OCI-LY1 (cell line): ENCODE measurements at regions not wholly inside any gene's neighbourhood (a gene's known extent, or its start where the extent isn't known, plus 50 kb on each side); places are given as distances from the start of the nearest gene placed in this dataset.

ENCODE experiments used
- H2AFZ ChIP-seq: fragments of 200-600 bp; sonication (generic), shearing (Covaris generic); 2 replicates; pipeline ENCODE4 v1.6.0; 2014; ENCODE audit warnings: antibody characterized with exemption, mild to moderate bottlenecking, low read length
- H3F3A ChIP-seq: fragments of 200-600 bp; sonication (generic), shearing (Covaris generic); 2 replicates; pipeline ENCODE4 v1.6.0; 2014; ENCODE audit warnings: mild to moderate bottlenecking, antibody characterized with exemption, low read length, moderate library complexity; ENCODE audit not compliant: insufficient read depth
- H3K27ac ChIP-seq: fragments of 200-600 bp; sonication (generic); 2 replicates; pipeline ENCODE4 v1.5.1; 2014; ENCODE audit warnings: low read length, mixed run types, mild to moderate bottlenecking, low read depth; ENCODE audit not compliant: poor library complexity, severe bottlenecking
- H3K27me3 ChIP-seq: fragments of 200-600 bp; sonication (generic); 2 replicates; pipeline ENCODE4 v1.6.0; 2014; ENCODE audit warnings: antibody characterized with exemption, mild to moderate bottlenecking, low read length, moderate library complexity; ENCODE audit not compliant: insufficient read depth
- H3K36me3 ChIP-seq: fragments of 200-600 bp; sonication (generic); 2 replicates; pipeline ENCODE4 v1.6.1; 2014; ENCODE audit warnings: mild to moderate bottlenecking, antibody characterized with exemption, low read length, moderate library complexity, mixed read lengths; ENCODE audit not compliant: insufficient read depth
- H3K4me1 ChIP-seq: fragments of 200-600 bp; sonication (generic); 2 replicates; pipeline ENCODE4 v1.5.1; 2014; ENCODE audit warnings: mild to moderate bottlenecking, low read length, moderate library complexity; ENCODE audit not compliant: insufficient read depth, severe bottlenecking
- H3K4me2 ChIP-seq: fragments of 200-600 bp; sonication (generic), shearing (Covaris generic); 2 replicates; pipeline ENCODE4 v1.6.1; 2014; ENCODE audit warnings: low read length
- H3K4me3 ChIP-seq: fragments of 200-600 bp; sonication (generic); 2 replicates; pipeline ENCODE4 v1.5.1; 2014; ENCODE audit warnings: low read length, low read depth, mild to moderate bottlenecking, mixed read lengths; ENCODE audit not compliant: poor library complexity, severe bottlenecking
- H3K79me2 ChIP-seq: fragments of 200-600 bp; shearing (Covaris generic); 2 replicates; pipeline ENCODE4 v1.6.1; 2016; ENCODE audit warnings: mixed run types, low read length, mixed read lengths; ENCODE audit not compliant: insufficient read depth
- H3K9ac ChIP-seq: fragments of 200-600 bp; sonication (generic), shearing (Covaris generic); 2 replicates; pipeline ENCODE4 v1.6.1; 2014; ENCODE audit warnings: mild to moderate bottlenecking, low read length, mixed read lengths
- H3K9me2 ChIP-seq: fragments of 200-600 bp; sonication (generic), shearing (Covaris generic); 2 replicates; pipeline ENCODE4 v1.6.1; 2014; ENCODE audit warnings: low read depth, mild to moderate bottlenecking, low read length, mixed read lengths
- H3K9me3 ChIP-seq: fragments of 200-600 bp; shearing (Covaris generic); 2 replicates; pipeline ENCODE4 v1.6.1; 2014; ENCODE audit warnings: low read length, mixed read lengths
- H4K20me1 ChIP-seq: fragments of 200-600 bp; sonication (generic), shearing (Covaris generic); 2 replicates; pipeline ENCODE4 v1.6.0; 2016; ENCODE audit warnings: mild to moderate bottlenecking, low read length; ENCODE audit not compliant: insufficient read depth
- CTCF ChIP-seq: fragments of 200-600 bp; sonication (generic), shearing (Covaris generic); IDR thresholded peaks from 2 replicates; pipeline ENCODE4 v1.5.1; 2017; ENCODE audit warnings: mild to moderate bottlenecking, antibody characterized with exemption, low read length, moderate library complexity, mixed read lengths
- EZH2 ChIP-seq: fragments of 200-600 bp; sonication (generic), shearing (Covaris generic); IDR thresholded peaks from 2 replicates; pipeline ENCODE4 v1.8.0; 2017; ENCODE audit warnings: borderline replicate concordance, mixed run types, mild to moderate bottlenecking, antibody characterized with exemption, low read length, moderate library complexity, mixed read lengths

GRCh38 chr18:70683263-70683662 lies 394.4 kb downstream of the SOCS6 start:
- Histone ChIP-seq H3K27ac (no peak overlapping the region), H3K4me1 (peaks cover 22% of the 10 kb centered on the region), H3F3A (no peaks in the 10 kb centered on the region), H2AFZ (no peak overlapping the region; the same call in 1 of the 2 replicates), H3K9ac (no peak overlapping the region), H3K4me2 (no peak overlapping the region), H3K27me3 (no peaks in the 10 kb centered on the region), H3K36me3 (peaks cover 4% of the 10 kb centered on the region; the same call in 1 of the 2 replicates), H3K9me3 (peaks cover 3% of the 10 kb centered on the region; the same call in 1 of the 2 replicates), H3K4me3 (no peak overlapping the region), H3K9me2 (no peaks in the 10 kb centered on the region), H4K20me1 (no peaks in the 10 kb centered on the region), H3K79me2 (no peaks in the 10 kb centered on the region)
- TF ChIP-seq EZH2 (no peak), CTCF (no peak)

- H3K4me1 ChIP-seq = peaks cover 49% of the 10 kb centered on the region
- TF ChIP-seq CTCF (no peak), EZH2 (no peak)
- H2AFZ ChIP-seq = no peak overlapping the region
- no peaks in the 10 kb centered on the region for H3F3A ChIP-seq
- no peak overlapping the region for H3K4me3 ChIP-seq
- no peak overlapping the region for H3K9ac ChIP-seq
- no peak overlapping the region for H3K27ac ChIP-seq
- H3K9me2 ChIP-seq = no peaks in the 10 kb centered on the region
- H3K9me3 ChIP-seq = peaks cover 11% of the 10 kb centered on the region
- no peaks in the 10 kb centered on the region for H4K20me1 ChIP-seq
- H3K79me2 ChIP-seq = no peaks in the 10 kb centered on the region
- H3K27me3 ChIP-seq = no peaks in the 10 kb centered on the region
- no peak overlapping the region for H3K4me2 ChIP-seq
- H3K36me3 ChIP-seq = peaks cover 12% of the 10 kb centered on the region
Observed at GRCh38 chr18:70674896-70675295, 386.1 kb downstream of the SOCS6 start.

- peak overlapping the region; percentile 64 for H3K9ac ChIP-seq
- H3K27me3 ChIP-seq = no peaks in the 10 kb centered on the region
- no peak overlapping the region for H3K4me3 ChIP-seq
- no peaks in the 10 kb centered on the region for H3K79me2 ChIP-seq
- H3F3A ChIP-seq = no peaks in the 10 kb centered on the region
- H4K20me1 ChIP-seq = no peaks in the 10 kb centered on the region
- peak overlapping the region; percentile 61; the same call in 1 of the 2 replicates for H3K4me2 ChIP-seq
- H3K27ac ChIP-seq = peak overlapping the region; percentile 96
- H3K9me2 ChIP-seq = no peaks in the 10 kb centered on the region
- peaks cover 46% of the 10 kb centered on the region for H3K4me1 ChIP-seq
- TF ChIP-seq CTCF (no peak), EZH2 (no peak)
- H2AFZ ChIP-seq = peak overlapping the region; percentile 43; the same call in 1 of the 2 replicates
- H3K9me3 ChIP-seq = peaks cover 19% of the 10 kb centered on the region
- peaks cover 22% of the 10 kb centered on the region for H3K36me3 ChIP-seq
Observed at GRCh38 chr18:70673831-70674230, 385.0 kb downstream of the SOCS6 start.
